NB4 (cell line): ENCODE measurements at regions not wholly inside any gene's neighbourhood (a gene's known extent, or its start where the extent isn't known, plus 50 kb on each side); places are given as distances from the start of the nearest gene placed in this dataset.

ENCODE experiments used
- CTCF ChIP-seq: IDR thresholded peaks from one replicate; pipeline ENCODE4 v1.5.1; 2012; ENCODE audit warnings: low read depth, low read length
- POLR2A ChIP-seq: IDR thresholded peaks from 2 replicates; pipeline ENCODE4 v1.6.1; 2011; ENCODE audit warnings: mild to moderate bottlenecking; ENCODE audit not compliant: insufficient read length; ENCODE audit errors: extremely low read depth

GRCh38 chr2:67579216-67579615, 182.1 kb downstream of the ETAA1 start:
- TF ChIP-seq POLR2A (no peak), CTCF (no peak)
